ACHN (cell line): ENCODE measurements at regions not wholly inside any gene's neighbourhood (a gene's known extent, or its start where the extent isn't known, plus 50 kb on each side); places are given as distances from the start of the nearest gene placed in this dataset.
"Not testable (repeated sequence)": the region's sequence is repeated elsewhere in the genome, so short reads cannot be mapped to it uniquely, and the experiment has no call there.

ENCODE experiments used
- DNase-seq: peaks from one replicate; pipeline ENCODE4 v3.0.0-alpha.2; 2015
- in situ Hi-C: cut with HindIII; loops from 2 replicates; pipeline ENCODE4 v1.10.0; 2017; ENCODE audit warnings: low sequenced_read_pairs, low pct_ligation_motif_present, low pct_unique_long_range_greater_than_20kb

DNA sequence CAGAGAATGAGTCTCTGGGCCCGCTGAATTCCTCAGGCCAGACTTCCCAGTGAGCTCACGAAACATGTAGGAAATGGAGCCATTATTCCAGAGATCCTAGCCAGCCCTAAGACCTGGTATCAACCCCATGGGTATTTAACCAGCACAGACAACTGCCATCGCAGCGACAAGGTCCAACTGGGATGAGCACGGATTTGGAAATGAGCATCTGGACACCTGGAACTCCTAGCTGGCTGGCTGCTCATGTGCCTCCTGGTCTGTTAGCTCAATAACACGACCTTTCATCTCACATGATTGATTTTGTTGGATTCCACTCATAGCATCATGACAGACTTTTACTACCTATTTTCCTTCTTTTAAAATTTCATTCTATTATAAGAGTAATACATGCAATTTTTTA lies 51.0 kb downstream of the POU3F3 start:
- in situ Hi-C loops: no loop called here
- DNase-seq: no peak

GRCh38 chr2:104909317-104909716 lies 55.4 kb downstream of the POU3F3 start:
- DNase-seq: no peak
- in situ Hi-C loops: no loop called here

- no peak for DNase-seq
- in situ Hi-C loops: no loop called here
These were observed 60.6 kb downstream of the POU3F3 start for GRCh38 chr2:104914509-104914908.

DNA sequence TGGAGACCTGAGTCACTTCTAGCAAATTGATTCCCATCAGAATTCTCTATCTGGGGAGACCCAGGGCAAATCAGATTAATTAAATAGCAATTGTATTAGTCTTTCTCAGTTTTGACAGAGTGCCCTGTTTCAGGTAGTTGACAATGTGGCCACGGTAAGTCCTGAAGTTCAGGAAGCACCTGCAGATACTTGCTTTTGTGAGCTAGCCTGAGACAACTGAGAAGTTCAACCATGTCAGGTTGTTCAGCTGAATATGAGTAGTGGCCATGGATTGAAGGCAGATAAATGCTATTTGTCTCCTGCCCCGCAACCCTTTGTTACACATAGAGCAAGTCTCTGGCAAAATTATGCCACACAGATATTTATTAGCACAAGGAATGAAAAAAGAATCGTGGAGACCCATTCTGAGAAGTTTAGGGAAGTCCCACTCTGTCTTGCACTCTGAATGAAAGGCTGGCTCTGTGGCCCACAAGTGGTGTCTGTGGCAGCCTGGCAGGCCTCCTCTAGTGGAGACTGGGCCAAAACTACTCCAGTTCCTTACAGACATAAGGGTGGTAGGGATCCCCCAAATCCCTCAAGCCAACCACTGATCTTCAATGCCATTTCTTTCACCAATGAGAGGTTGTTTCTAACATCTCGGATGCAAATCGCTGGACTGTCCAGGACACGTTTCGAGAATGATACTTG lies 61.3 kb downstream of the POU3F3 start:
- no peak for DNase-seq
- in situ Hi-C loops: no loop called here

DNA sequence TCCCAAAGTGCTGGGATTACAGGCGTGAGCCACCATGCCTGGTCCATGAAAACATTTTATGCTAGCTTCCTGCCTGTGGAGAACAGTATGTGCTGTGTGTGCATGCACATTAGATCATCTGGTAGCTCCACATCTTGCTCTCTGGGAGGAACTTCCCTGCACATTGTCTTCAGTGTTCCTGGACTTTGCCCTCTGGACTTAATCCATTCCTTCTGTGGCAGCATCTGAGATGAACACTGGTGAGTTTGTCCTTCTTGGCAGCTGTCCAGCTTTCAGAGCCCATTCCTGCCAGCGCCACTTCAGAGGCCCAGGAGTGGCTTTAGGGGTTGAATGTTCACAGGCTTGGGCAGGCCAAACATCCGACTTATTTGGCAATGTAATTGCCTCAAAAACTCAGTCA lies 65.2 kb downstream of the POU3F3 start:
- in situ Hi-C loops: no loop called here
- DNase-seq: no peak

- DNase-seq: peak; percentile 25
- in situ Hi-C loops: no loop called here
These were observed 69.8 kb downstream of the POU3F3 start for GRCh38 chr2:104923665-104924064.

DNA sequence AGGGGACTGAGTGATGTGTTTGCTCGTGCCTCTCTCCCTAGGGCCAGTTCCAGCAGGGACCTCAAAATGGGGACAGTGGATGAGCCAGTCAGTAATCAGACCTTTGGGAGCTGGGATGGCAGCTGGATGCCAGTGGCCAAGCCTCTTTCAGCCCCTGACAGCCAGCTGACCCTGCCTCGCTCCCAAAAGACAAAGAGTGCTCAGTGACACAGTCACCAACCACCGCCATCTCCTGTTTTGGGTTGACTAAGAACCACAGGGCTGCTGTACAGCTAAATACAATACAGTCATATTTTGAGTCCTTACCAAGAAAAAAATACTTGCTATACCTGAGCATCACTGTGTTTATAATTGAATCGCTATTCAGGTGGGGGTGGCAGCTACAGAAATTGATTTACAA lies 75.7 kb downstream of the POU3F3 start:
- no peak for DNase-seq
- in situ Hi-C loops: no loop called here

- in situ Hi-C loops: no loop called here
- DNase-seq: no peak
These were observed 76.8 kb downstream of the POU3F3 start for GRCh38 chr2:104930732-104931131.

DNA sequence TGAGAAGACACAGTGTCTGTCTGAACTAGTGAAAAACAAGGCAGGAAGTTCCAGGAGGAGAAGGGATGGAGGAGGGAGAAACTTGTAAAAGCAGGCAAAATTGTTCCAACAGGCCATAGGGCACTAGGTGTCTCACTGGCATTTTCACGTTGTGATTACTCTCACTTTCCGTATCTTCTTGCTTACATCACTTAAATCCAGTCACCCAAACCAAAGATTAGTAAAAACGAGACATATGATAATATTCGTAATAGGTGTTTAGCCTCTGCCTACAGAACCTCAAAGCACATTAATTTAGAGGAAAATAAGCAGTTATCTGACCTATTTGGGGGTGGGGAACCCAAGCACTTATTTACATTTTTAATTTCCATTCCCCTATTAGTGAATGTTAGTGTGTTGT lies 78.3 kb downstream of the POU3F3 start:
- in situ Hi-C loops: no loop called here
- no peak for DNase-seq

DNA sequence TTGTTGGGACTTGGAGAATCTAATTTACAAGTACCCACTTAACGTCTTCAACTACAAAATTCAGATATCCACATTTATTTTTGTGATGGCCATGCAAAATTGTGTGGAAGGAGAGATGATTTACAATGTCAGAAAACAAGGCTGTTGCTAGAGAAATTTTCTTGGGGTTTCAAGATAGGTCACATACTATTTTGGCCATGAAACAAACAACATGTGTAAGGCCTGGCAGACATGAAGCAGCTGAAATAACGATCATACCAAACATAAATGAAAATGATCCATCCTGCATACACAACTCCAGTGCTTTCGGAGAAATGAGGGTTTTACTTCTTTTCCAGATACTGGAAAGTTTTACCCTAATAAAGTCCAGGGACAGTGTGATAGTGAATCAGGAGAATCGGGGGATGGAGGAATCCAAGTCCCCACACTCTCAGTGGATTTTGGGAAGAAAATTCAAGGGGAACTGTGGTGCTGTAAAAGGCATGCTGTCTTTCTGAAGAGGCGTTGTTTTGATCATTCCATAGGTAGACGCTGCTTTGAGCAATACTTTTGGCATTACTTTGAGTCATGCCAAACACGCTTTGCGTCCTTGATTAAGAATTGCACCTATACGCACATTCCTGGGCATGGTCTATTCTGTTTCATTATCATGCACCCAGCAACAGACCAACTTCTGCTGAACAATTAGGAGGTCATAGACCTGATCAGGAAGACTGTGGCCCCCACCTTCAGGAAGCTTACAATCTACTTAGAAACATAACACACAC lies 79.4 kb downstream of the POU3F3 start:
- in situ Hi-C loops: no loop called here
- DNase-seq: no peak

GRCh38 chr2:104936527-104936926 lies 82.6 kb downstream of the POU3F3 start:
- no peak for DNase-seq
- in situ Hi-C loops: no loop called here

GRCh38 chr2:104938231-104938941 lies 84.5 kb downstream of the POU3F3 start:
- in situ Hi-C loops: no loop called here
- peak; percentile 24 for DNase-seq

- DNase-seq: peak; percentile 58
- in situ Hi-C loops: no loop called here
These were observed 85.8 kb downstream of the POU3F3 start for GRCh38 chr2:104939570-104940217.

GRCh38 chr2:104944495-104944894 lies 90.6 kb downstream of the POU3F3 start:
- DNase-seq: peak; percentile 63
- in situ Hi-C loops: no loop called here

- no peak for DNase-seq
- in situ Hi-C loops: no loop called here
These were observed 91.2 kb downstream of the POU3F3 start for GRCh38 chr2:104945121-104945520.

- no peak for DNase-seq
- in situ Hi-C loops: no loop called here
These were observed 92.0 kb downstream of the POU3F3 start for GRCh38 chr2:104945866-104946265.

DNA sequence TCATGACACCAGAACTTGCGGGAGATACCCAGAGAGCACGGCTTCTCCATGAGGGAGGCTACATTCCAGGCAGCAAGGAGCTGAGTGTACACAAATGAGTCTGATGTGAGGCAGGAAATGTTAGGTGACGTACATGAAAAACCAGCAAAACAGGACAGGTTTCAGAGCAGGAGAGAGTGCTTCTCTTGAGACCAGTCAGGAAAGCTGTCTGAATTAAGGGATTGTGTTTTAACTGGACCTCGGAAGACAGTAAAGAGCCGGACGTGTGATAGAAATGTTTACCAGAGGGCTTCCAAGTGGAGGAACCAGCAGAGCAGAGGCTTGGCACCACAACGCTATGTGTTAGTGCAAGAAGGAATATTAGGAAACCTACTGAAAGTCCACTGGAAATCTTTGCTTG lies 90.4 kb upstream of the MRPS9 start:
- in situ Hi-C loops, DNase-seq: not testable (repeated sequence)

GRCh38 chr2:104952976-104953375 lies 84.9 kb upstream of the MRPS9 start:
- no peak for DNase-seq
- in situ Hi-C loops: no loop called here

- in situ Hi-C loops: no loop called here
- no peak for DNase-seq
These were observed 72.0 kb upstream of the MRPS9 start for GRCh38 chr2:104965900-104966299.
